T-helper 9 cell (primary cell): ENCODE measurements at regions not wholly inside any gene's neighbourhood (a gene's known extent, or its start where the extent isn't known, plus 50 kb on each side); places are given as distances from the start of the nearest gene placed in this dataset.

ENCODE experiments used
- DNase-seq: peaks from one replicate; pipeline ENCODE4 v3.0.0-alpha.2; 2020

DNA sequence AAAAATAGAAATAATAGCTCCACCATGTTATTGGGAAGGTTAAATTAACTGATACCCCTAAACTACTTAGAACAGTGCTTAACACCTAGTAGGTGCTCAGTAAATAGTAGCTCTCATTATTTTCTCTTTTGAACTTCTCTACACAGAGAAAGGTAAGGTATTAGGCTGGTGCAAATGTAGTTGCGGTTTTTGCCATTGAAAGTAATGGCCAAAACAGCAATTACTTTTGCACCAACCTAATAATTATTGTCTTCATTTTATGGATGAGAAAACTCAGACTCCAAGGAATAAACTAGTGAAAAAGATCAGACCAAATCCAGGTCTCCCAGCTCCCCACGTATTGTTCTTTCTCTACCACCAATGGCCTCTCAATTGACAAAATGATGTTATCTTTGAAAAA is 157.2 kb upstream of the TMPO start:
- DNase-seq: no peak

DNA sequence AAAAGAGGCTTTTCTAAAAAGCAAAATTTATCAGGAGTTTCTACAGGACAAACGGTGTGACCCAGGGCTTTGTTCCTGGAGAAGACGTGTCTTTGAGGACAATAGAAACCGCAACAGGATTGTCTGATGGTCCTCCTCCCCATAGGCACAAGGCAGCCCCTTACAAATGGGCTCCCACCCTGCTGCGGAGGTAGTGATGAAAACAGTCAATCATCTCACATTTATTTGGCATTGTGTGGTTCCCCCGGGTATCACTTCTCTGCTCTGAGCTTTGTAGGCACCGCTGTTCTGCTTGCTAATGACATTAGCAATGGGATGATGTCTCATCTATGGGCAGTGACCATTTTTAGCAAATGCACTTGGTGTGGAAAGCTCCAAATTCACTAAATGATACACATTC is 155.5 kb upstream of the TMPO start:
- no peak for DNase-seq

DNA sequence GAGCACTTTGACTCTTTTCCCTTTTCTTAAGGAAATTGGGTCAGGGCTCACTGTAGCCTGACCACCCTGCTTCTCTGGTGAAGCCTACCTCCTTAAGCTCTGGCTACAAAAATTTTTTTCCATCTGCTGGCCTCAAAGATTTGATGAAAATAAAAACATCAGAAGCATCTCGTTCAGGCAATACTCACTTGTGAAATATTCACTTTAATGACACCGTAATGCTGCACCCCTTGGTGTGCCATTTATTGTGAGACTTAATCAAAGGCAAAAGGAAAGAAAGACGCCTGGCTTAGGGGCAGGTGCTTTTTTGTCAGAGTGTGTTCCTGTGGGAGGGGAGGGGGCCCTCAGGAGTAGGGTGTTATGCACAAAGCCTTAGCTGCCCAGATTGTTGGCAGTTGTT is 155.0 kb upstream of the TMPO start:
- DNase-seq: no peak

DNA sequence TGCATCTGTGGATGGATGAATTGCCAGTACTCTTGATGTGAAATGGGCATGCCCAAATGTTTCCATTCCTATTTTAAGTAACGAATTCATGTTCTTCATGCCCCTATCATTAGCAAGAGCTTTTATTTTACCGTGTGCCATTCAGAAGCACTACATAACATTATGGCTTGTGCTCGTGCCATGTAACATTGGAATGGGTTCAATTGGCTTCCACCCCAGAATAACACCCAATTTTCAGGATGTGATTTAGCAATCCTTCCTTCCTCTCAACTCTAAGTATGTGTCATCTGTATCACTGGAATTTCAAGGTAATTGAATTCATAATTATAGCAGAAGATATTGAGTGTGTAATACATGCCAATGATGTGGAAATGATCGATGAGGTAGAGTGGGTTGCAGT is 145.8 kb upstream of the TMPO start:
- DNase-seq: no peak

DNA sequence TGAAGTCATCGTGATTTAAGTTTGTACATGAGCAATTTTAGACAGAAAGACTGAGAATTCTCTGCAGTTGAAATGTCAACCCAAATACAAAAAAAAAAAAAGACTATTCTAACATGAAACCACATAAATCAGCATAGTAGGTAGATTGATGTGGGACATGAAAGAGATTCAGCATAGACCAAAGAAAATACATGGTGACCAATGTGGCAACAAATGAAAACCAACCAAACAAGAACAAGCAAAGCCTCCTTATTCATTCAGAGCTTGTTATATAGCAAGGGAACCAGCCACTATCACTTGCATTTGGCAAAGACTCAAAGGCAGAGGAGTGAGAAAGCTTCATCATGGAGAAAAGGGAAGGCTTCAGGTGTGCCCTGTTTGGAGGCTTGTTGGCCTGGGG is 144.4 kb upstream of the TMPO start:
- no peak for DNase-seq

DNA sequence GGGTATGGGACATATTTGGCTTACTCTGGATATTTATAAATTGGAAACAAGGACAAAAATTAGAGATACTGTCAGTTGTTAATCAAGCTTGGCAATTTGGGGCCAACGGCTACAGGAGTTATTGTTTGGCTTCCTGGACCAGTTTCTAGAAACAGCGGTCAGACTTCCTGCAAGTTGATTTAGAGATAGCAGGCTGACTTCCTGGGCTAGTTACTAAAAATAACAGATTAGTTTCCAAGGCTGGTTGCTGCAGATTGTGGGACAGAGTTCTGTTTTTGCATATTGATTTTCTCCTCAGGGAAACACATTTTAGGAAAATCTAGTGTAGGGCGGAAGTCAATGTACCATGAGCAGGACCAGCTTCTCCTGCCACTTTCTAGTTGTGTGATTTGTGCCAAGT is 144.0 kb upstream of the TMPO start:
- DNase-seq: no peak

GRCh38 chr12:98372340-98373024 is 142.9 kb upstream of the TMPO start:
- no peak for DNase-seq

DNA sequence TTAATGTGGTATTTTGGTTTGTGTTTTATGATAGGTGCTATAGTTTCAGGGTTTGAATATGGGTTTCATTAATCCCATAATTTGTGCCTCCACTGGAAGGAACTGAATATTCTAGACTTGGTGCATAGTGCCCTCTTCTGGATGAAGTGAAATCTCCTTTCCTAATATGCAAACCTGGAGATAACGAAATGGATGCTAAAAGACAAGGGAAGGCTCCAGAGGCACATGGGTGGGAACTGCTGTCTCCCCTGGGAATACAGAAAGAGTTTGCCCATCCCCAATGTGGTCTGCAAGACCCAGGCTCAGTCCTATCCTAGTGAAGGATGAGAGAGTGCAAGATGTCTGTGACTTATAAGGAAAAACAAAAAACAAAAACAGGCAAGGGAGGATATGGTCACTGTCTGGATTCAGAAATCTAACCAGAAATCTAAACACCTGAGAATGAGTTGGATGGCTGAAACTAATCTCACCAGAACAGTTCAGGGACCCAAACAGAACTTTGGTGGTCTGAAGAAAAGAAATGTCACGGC is 142.3 kb upstream of the TMPO start:
- DNase-seq: no peak

- no peak for DNase-seq
These were observed 141.4 kb upstream of the TMPO start for GRCh38 chr12:98374007-98374406.

DNA sequence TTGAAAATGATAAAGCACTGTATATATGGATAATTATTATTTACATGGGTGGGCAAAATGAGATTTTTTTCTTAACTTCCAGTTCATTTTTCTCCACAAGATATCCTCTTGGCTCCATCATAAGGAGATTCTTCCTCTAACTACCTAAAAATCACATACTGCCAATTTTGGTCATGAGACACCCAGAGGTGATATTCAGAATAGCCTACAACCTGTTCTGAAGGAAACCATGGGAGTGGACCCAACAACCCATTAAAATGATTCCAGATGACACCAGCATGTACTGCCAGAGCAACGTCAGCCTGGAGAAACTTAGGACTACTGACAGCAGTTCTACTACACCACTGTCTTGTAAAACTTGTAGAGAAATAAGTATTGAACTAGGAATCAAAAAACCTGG is 136.3 kb upstream of the TMPO start:
- DNase-seq: no peak

- no peak for DNase-seq
These were observed 129.7 kb upstream of the TMPO start for GRCh38 chr12:98385641-98386040.

GRCh38 chr12:98387444-98387843 is 127.9 kb upstream of the TMPO start:
- no peak for DNase-seq

GRCh38 chr12:98388126-98388525 is 127.3 kb upstream of the TMPO start:
- DNase-seq: no peak

GRCh38 chr12:98389593-98389992 is 125.8 kb upstream of the TMPO start:
- no peak for DNase-seq

DNA sequence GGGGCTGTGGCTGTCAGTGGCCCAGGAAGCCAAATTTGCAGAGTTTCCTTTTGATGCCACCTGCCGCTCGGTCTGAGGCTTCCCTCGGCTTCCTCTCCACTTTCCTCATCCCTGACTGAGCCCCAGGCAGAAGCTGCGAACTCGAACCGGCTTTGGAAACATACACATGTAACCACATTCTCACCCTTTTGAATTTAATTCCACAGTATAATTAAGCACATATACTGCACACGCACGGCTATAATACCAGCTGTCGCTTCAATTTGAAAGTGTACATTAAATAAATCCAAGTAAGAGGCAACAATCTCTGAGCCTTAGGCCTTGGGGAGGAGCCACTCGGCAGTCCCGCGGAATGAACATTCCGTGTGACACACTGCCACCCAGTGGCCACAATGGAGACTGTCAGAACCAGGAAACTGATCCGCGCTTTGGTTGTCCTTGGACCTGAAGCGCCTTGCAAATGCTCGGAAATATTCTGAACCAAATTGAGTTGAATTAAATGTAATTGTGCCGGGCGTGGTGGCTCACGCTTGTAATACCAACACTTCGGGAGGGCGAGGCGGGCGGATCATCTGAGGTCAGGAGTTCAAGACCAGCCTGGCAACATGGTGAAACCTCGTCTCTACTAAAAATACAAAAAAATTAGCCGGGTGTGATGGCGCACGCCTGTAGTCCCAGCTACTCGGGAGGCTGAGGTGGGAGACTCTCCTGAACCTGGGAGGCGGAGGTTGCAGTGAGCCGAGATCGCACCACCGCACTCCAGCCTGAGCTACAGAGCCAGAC is 117.9 kb upstream of the TMPO start:
- peak; percentile 74 for DNase-seq

- DNase-seq: peak; percentile 12
These were observed 115.9 kb upstream of the TMPO start for GRCh38 chr12:98399532-98399931.

DNA sequence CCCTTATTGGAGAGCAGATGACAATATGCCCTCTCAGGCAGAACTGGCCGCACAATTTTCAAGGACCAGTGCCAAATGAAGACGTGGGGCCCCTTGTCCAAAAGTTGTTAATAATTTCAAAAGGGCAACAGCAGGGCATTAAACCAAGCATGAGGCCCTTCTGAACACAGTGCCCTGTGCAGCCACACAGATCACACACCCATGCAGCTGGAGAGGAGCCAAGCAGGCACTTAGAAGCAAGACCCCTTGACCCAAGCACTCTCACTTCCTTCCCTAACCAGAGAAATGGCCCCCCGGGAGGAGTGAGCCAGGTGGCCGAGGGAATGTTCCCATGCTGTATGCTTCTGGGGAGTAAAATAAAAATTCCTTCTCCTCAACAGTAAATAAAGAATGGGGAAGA is 114.0 kb upstream of the TMPO start:
- no peak for DNase-seq

DNA sequence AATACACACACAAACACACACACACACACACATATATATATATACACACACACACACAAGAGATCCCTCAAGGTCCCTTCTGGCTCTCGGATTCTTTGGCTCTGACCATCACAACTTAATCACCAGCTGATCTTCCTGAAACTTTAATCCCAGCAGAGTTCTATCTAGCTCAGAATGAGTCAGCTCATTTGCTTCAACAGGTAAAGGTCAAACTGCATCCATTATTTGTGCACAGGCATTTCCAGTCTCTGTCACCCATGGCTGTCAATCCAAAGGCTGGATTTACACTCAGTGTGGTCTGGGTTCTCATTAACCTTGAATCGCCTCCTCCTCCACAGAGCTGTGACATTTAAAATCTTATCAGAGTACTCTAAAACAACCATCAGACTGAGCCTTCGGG is 113.3 kb upstream of the TMPO start:
- no peak for DNase-seq

GRCh38 chr12:98402671-98403070 is 112.7 kb upstream of the TMPO start:
- DNase-seq: no peak

DNA sequence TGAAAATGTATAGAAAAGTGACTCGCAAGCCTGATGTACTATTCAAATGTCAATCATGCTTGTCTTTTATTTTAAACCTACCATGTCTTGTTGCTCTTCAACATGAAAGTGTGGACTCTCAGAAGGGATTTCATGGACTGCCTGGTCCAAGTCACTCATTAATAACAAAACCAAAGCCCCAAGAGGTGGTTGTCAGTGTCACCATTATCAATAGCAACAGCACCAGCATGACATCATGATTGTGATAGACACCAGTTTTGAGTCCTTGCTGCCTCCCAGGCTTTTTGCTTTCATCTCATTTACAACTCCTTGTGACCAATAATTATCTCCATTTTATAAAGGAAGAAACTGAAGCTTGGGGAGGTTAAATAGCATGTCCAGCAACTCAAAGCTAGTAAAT is 112.0 kb upstream of the TMPO start:
- no peak for DNase-seq

DNA sequence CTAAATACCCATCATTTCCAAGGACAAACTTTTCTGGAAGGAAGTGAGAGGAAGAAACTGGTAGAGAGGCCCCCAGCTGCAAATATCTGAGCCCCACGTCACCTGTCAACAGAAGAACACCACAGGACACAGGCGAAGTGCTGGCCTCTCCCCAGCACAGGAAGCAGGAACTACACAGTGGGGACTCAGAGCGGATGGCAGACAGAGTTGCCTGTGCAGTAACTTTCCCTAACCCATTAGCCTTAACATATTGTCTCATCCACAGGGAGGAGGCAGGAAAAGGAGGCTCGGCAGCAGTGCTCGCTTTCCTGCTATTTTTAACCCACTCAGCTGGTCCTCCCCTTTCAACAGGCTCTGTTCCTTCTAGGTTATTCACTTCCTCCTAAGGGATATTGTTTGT is 111.5 kb upstream of the TMPO start:
- no peak for DNase-seq

DNA sequence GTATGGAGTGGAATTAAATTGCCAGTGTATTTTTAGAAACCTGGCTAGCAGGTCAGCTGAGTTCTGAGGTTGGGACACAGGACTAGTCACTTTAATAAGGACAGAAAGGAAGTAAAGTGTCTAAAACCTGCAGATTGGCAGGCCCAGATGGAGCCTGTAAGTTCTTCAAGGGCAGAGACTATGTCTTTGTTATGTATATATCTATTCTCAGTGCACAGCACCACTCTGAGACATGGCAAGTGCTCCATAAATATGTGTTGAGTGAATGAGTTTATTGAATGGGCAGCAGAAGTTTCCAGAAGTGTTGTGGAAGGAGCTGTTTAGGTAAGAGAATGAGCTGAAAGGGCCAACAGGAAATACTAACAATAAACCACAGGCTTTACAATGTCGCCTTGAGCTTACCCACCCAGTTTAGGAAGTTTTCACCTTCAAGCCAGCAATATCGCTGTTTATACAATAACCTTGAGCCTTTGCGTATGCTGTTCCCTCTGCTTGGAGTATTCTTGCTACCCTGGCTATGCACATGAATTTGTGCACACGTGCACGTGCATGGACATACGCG is 109.5 kb upstream of the TMPO start:
- no peak for DNase-seq

DNA sequence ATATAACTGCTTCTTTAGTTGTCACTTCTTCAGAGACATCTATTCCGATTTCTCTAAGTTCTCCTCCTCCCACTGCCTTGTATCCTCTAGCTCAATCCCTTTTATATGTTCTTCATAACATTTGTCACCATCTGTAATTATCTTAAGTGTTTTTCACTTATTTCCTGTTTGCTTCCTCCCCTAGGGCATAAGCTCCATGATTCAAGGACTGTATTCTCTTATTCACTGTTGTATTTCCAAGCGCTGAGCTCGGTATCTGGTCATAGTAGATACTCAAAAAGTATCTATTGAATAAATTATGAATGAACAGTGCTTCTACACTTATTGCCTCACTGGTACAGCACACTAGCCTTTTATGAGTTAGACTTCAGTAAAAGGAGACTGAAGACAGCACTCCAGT is 109.0 kb upstream of the TMPO start:
- no peak for DNase-seq

DNA sequence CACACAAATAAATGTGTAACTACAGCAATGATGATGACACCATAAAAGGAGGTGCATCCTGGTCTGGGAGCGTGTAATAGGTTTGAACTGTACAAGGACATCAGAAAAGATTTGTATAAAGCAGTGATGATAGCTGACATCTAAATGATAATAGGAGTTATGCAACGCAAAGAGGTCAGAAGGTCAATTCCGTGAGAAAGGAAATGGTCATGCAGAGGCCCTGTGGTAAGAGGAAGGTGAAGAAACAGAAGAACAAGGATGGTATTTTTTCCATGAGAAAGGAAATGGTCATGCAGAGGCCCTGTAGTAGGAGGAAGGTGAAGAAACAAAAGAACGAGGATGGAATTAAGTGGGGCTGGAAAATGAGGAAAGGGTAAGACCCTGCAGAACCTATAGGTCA is 106.7 kb upstream of the TMPO start:
- no peak for DNase-seq
